ENCODE measurements at regions not wholly inside any gene's neighbourhood (a gene's known extent, or its start where the extent isn't known, plus 50 kb on each side); places are given as distances from the start of the nearest gene placed in this dataset.

GRCh38 chr15:98268163-98268562, 307.7 kb downstream of the ARRDC4 start:
- H3K4me3 ChIP-seq (ENCODE audit: low read depth, low read length), result no peak overlapping the region
- in situ Hi-C loops (cut with HindIII; ENCODE audit: low sequenced_read_pairs), result no loop called here
- no peak for DNase-seq (ENCODE audit: low read depth)
- TF ChIP-seq CTCF (IDR thresholded peaks at IDR 0.05; ENCODE audit: low read depth, low read length, missing control alignments), result no peak

- no peak overlapping the region for H3K4me3 ChIP-seq (ENCODE audit: low read depth, low read length)
- in situ Hi-C loops (cut with HindIII; ENCODE audit: low sequenced_read_pairs), result no loop called here
- no peak for DNase-seq (ENCODE audit: low read depth)
- TF ChIP-seq CTCF (IDR thresholded peaks at IDR 0.05; ENCODE audit: low read depth, low read length, missing control alignments), result no peak
These were observed 312.1 kb downstream of the ARRDC4 start for GRCh38 chr15:98272625-98273024.

- H3K4me3 ChIP-seq (ENCODE audit: low read depth, low read length), result no peak overlapping the region
- TF ChIP-seq CTCF (IDR thresholded peaks at IDR 0.05; ENCODE audit: low read depth, low read length, missing control alignments), result no peak
- in situ Hi-C loops (cut with HindIII; ENCODE audit: low sequenced_read_pairs), result no loop called here
- no peak for DNase-seq (ENCODE audit: low read depth)
These were observed 315.5 kb downstream of the ARRDC4 start for GRCh38 chr15:98276018-98276417.

- no peak overlapping the region for H3K4me3 ChIP-seq (ENCODE audit: low read depth, low read length)
- in situ Hi-C loops (cut with HindIII; ENCODE audit: low sequenced_read_pairs), result no loop called here
- no peak for DNase-seq (ENCODE audit: low read depth)
- TF ChIP-seq CTCF (IDR thresholded peaks at IDR 0.05; ENCODE audit: low read depth, low read length, missing control alignments), result no peak
These were observed 317.1 kb downstream of the ARRDC4 start for GRCh38 chr15:98277602-98278001.

GRCh38 chr15:98280284-98280975, 319.9 kb downstream of the ARRDC4 start:
- in situ Hi-C loops (cut with HindIII; ENCODE audit: low sequenced_read_pairs), result no loop called here
- no peak for DNase-seq (ENCODE audit: low read depth)

GRCh38 chr15:98281130-98281529, 320.6 kb downstream of the ARRDC4 start:
- in situ Hi-C loops (cut with HindIII; ENCODE audit: low sequenced_read_pairs), result no loop called here
- no peak for DNase-seq (ENCODE audit: low read depth)
- TF ChIP-seq CTCF (IDR thresholded peaks at IDR 0.05; ENCODE audit: low read depth, low read length, missing control alignments), result no peak
- no peak overlapping the region for H3K4me3 ChIP-seq (ENCODE audit: low read depth, low read length)

More at GRCh38 chr15:98280284-98280975, 319.9 kb downstream of the ARRDC4 start:
- no peak for TF ChIP-seq CTCF (IDR thresholded peaks at IDR 0.05; ENCODE audit: low read depth, low read length, missing control alignments)
- no peak overlapping the region for H3K4me3 ChIP-seq (ENCODE audit: low read depth, low read length)
